Tibial nerve (tissue), 4 donors: ENCODE measurements at regions not wholly inside any gene's neighbourhood (a gene's known extent, or its start where the extent isn't known, plus 50 kb on each side); places are given as distances from the start of the nearest gene placed in this dataset.

Experiments used
- CTCF ChIP-seq, 5 experiments: fragments of 200-600 bp in 3 of 5; fragments of 450-650 bp in 2 of 5; sonication (generic) in 3 of 5; IDR thresholded peaks; one replicate each; pipeline ENCODE4 v1.5.1; 2016 to 2019; ENCODE audit warnings: antibody characterized with exemption in 5 of 5, mild to moderate bottlenecking in 3 of 5, moderate library complexity in 2 of 5
- EP300 ChIP-seq, 2 donors: sonication (generic); formaldehyde crosslinking; IDR thresholded peaks; one replicate each; pipeline ENCODE4 v1.6.1; 2017; ENCODE audit warnings: antibody characterized with exemption in 2 of 2, mild to moderate bottlenecking in 1 of 2

GRCh38 chr4:20323991-20324390 lies 72.3 kb downstream of the SLIT2 start:
- TF ChIP-seq CTCF (IDR thresholded peaks at IDR 0.05) (no peak), EP300 (IDR thresholded peaks at IDR 0.05) (no peak)
